Gastrocnemius medialis (tissue), 4 donors: ENCODE measurements at regions not wholly inside any gene's neighbourhood (a gene's known extent, or its start where the extent isn't known, plus 50 kb on each side); places are given as distances from the start of the nearest gene placed in this dataset.

ENCODE experiments used
- ATAC-seq, 2 donors: fragments of 150-250 bp; one replicate each; pipeline ENCODE4 v1.9.1; 2016
- DNase-seq, 2 donors: peaks; one replicate each; pipeline ENCODE4 v3.0.0-alpha.2; 2019
- H3K27ac ChIP-seq, 4 donors: fragments of 200-600 bp; sonication (generic); 1 replicate in 1 of 4; 2 replicates in 3 of 4; pipeline ENCODE4 v1.5.1; 2016 to 2018; ENCODE audit warnings: mild to moderate bottlenecking in 2 of 4, moderate library complexity in 1 of 4
- H3K27me3 ChIP-seq, 3 donors: fragments of 200-600 bp; sonication (generic) in 2 of 3; 1 replicate in 1 of 3; 2 replicates in 2 of 3; pipeline versions ENCODE4 v1.5.1 to v1.6.0; 2016 to 2019; ENCODE audit warnings: mild to moderate bottlenecking in 1 of 3, moderate library complexity in 1 of 3
- H3K36me3 ChIP-seq, 2 donors: fragments of 200-600 bp; sonication (generic) in 1 of 2; one replicate each; pipeline ENCODE4 v1.5.1; 2017 to 2018
- H3K4me1 ChIP-seq, 2 donors: fragments of 200-600 bp; sonication (generic) in 1 of 2; one replicate each; pipeline ENCODE4 v1.5.1; 2016 to 2017; ENCODE audit warnings: mild to moderate bottlenecking in 2 of 2
- H3K4me3 ChIP-seq, 4 donors: fragments of 200-600 bp; sonication (generic) in 3 of 4; 1 replicate in 1 of 4; 2 replicates in 3 of 4; pipeline ENCODE4 v1.5.1; 2016 to 2019; ENCODE audit warnings: mild to moderate bottlenecking in 2 of 4
- H3K9me3 ChIP-seq, 3 donors: fragments of 200-600 bp; sonication (generic) in 2 of 3; 1 replicate in 1 of 3; 2 replicates in 2 of 3; pipeline ENCODE4 v1.5.1; 2016 to 2019
- POLR2A ChIP-seq, 2 donors: fragments of 450-650 bp; IDR thresholded peaks; one replicate each; pipeline ENCODE4 v1.6.1; 2017; ENCODE audit warnings: antibody characterized with exemption in 2 of 2, mild to moderate bottlenecking in 2 of 2, moderate library complexity in 2 of 2
- in situ Hi-C, 4 donors: fragments of 200-750 bp; cut with MboI; loops; one replicate each; pipeline versions ENCODE4 v1.15.0 to v1.8.0; 2017; ENCODE audit warnings: low sequenced_read_pairs in 4 of 4
- intact Hi-C: fragments of 100-400 bp; cut with DNase I; formaldehyde crosslinking; loops from one replicate; pipeline ENCODE4 v1.15.1; 2023; ENCODE audit warnings: low total_unique reads
- TF ChIP-seq, protein P1 (sequence below), 5 experiments: fragments of 450-650 bp in 3 of 5; fragments of 200-600 bp in 2 of 5; sonication (generic) in 2 of 5; IDR thresholded peaks in 4 of 5; conservative IDR thresholded peaks in 1 of 5; 1 replicate in 4 of 5; 2 replicates in 1 of 5; pipeline ENCODE4 v1.5.1; 2016 to 2019; ENCODE audit warnings: antibody characterized with exemption in 5 of 5, mild to moderate bottlenecking in 3 of 5, moderate library complexity in 3 of 5

DNA sequence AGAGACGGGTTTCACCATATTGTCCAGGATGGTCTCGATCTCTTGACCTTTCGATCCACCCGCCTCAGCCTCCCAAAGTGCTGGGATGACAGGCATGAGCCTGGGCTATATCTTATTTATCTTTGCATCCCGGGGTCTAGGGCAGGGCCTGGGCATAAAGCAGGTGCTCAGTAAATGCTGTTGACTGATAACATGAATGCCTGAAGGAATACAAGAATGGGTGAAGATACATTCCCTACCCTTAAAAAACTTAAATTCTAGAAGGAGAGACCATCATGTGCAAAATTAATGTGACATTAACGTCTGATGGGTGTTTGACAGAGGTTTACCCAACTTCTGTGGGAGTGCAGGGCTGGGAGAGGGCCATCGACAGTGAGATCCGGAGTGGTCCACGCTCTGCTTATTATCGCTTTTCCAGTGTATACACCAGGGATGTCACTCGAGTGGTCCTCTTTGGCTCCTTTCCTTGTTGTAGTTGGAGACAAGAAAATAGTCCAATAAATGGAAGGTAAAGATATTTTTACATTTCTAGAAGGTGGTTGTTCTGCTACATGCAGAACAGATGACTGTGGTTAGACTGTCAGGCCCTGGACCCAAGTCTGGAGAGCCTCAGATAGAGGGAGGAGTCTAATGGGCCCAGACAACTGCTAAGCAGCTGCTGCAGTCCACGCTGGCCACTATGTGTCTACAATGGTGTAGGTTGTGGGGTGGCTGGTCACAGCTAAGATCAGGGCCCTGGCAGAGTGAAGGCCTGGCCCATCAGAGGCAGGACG, 131.7 kb downstream of the MYCN start:
- in situ Hi-C loops, result no loop called here
- ATAC-seq, result no peak

DNA sequence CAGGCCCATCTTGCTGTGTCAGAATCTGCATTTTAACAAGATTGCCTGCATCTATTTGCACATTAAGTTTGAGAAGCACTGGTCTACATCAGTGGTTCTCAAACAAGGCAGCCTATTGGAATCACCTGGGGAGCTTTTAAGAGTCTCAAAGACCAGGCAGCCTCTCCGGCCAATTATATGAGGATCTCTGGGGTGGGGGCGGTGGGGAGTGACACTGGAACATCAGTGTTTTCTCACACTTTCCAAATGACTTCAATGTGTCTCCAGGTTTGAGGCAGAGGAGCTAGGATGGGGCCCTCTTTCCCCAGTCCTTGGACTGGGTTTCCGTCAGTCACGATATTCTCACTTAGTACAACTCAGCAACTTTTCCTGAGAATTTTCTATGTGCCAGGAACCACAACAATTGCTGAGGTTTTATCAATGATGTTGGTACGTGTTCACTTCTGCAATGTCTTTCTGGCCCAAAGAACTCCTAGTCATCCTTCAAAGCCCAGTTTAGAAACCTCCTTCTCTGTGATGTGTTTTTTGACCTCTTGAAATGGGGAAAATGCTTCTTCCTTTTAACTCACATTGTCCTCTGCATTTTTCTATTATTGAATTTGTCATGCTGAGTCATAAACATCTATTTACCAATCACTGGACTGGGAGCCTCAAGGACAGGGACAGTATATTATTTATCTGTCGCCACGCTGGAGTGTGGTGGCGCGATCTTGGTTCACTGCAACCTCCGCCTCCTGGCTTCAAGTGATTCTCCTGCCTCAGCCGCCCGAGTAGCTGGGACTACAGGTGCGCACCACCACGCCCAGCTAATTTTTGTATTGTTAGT, 130.9 kb downstream of the MYCN start:
- no peaks in the 10 kb centered on the region for H3K27me3 ChIP-seq
- ATAC-seq (no peak), DNase-seq (no peak)
- H3K4me1 ChIP-seq, result no peaks in the 10 kb centered on the region
- H3K4me3 ChIP-seq, result no peak overlapping the region
- in situ Hi-C loops, result no loop called here
- H3K36me3 ChIP-seq, result no peaks in the 10 kb centered on the region
- no peak overlapping the region for H3K27ac ChIP-seq
- no peaks in the 10 kb centered on the region for H3K9me3 ChIP-seq
- intact Hi-C loops, result no loop called here
- TF ChIP-seq POLR2A (IDR thresholded peaks at IDR 0.05), result no peak

More for the DNA sequence above, 131.7 kb downstream of the MYCN start:
- DNase-seq, result no peak
- TF ChIP-seq, protein P1, sequence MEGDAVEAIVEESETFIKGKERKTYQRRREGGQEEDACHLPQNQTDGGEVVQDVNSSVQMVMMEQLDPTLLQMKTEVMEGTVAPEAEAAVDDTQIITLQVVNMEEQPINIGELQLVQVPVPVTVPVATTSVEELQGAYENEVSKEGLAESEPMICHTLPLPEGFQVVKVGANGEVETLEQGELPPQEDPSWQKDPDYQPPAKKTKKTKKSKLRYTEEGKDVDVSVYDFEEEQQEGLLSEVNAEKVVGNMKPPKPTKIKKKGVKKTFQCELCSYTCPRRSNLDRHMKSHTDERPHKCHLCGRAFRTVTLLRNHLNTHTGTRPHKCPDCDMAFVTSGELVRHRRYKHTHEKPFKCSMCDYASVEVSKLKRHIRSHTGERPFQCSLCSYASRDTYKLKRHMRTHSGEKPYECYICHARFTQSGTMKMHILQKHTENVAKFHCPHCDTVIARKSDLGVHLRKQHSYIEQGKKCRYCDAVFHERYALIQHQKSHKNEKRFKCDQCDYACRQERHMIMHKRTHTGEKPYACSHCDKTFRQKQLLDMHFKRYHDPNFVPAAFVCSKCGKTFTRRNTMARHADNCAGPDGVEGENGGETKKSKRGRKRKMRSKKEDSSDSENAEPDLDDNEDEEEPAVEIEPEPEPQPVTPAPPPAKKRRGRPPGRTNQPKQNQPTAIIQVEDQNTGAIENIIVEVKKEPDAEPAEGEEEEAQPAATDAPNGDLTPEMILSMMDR (IDR thresholded peaks at IDR 0.05 in 4 of 5, conservative IDR thresholded peaks at IDR 0.05 in 1 of 5), result no peak
- no peak for TF ChIP-seq POLR2A (IDR thresholded peaks at IDR 0.05)
- intact Hi-C loops, result no loop called here
- no peak overlapping the region for H3K4me3 ChIP-seq
- H3K9me3 ChIP-seq, result no peaks in the 10 kb centered on the region
- H3K36me3 ChIP-seq, result no peaks in the 10 kb centered on the region
- H3K4me1 ChIP-seq, result no peaks in the 10 kb centered on the region
- no peak overlapping the region for H3K27ac ChIP-seq
- H3K27me3 ChIP-seq, result no peaks in the 10 kb centered on the region

DNA sequence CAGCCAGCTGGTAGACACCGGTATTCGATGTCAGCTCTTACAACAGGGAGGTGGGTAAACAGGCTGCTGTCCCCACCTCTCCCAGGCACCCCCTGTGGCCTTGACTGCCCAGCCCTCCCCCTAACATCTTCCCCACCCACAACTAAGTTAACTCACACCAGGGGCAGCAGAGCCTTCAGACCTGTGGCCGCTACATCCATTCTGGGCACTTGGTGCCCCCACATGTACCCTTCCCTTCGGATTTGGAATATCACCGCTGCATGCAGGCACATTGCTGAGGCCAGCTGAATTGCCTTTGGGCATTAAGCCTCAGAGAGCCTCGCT, 130.3 kb downstream of the MYCN start:
- Histone ChIP-seq H3K9me3 (no peaks in the 10 kb centered on the region), H3K36me3 (no peaks in the 10 kb centered on the region), H3K4me3 (no peak overlapping the region), H3K4me1 (no peaks in the 10 kb centered on the region), H3K27ac (no peak overlapping the region), H3K27me3 (no peaks in the 10 kb centered on the region)
- no peak for ATAC-seq
- TF ChIP-seq, protein P1 (IDR thresholded peaks at IDR 0.05 in 4 of 5, conservative IDR thresholded peaks at IDR 0.05 in 1 of 5), result no peak
- TF ChIP-seq POLR2A (IDR thresholded peaks at IDR 0.05), result no peak
- intact Hi-C loops (no loop called here), in situ Hi-C loops (no loop called here)
- no peak for DNase-seq

DNA sequence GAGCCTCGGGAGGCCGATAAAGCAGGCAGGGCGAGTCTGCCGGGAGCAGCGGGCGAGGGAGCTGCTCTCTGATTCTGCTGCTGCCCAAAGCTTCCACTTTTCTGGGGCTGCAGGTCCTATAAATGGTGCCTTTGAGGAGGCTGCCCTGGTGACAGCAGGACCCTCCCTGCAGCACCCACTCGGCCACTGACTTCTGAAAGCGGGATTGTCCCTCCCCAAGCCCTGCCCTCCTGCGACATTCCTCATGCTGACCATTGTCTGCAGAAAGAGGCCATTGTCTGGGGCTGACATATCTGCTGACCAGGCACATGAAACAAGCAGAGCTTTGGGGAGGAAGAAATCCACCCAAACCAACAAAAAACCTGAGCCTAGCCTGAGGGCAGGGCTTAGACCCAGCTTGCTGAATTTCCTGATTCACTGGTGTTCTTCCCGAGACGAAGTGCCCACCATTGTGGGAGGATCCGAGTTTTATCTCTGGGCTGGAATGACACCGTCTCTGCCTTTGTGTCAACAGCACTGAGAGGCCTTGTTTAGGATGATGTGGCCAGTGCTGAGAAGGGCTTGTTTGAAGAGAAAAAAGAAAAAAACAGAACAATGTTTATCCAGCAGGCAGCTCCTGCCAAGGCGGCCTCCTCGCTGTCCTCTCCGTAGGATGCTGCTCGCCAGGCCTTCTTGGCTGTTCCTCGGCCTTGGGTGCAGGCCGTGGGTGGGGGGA, 129.7 kb downstream of the MYCN start:
- H3K4me1 ChIP-seq, result no peaks in the 10 kb centered on the region
- H3K4me3 ChIP-seq, result no peak overlapping the region
- H3K27me3 ChIP-seq, result no peaks in the 10 kb centered on the region
- intact Hi-C loops (no loop called here), in situ Hi-C loops (no loop called here)
- TF ChIP-seq, protein P1 (IDR thresholded peaks at IDR 0.05 in 4 of 5, conservative IDR thresholded peaks at IDR 0.05 in 1 of 5), result no peak
- no peak for TF ChIP-seq POLR2A (IDR thresholded peaks at IDR 0.05)
- H3K9me3 ChIP-seq, result no peaks in the 10 kb centered on the region
- DNase-seq (no peak), ATAC-seq (no peak)
- H3K27ac ChIP-seq, result no peak overlapping the region
- no peaks in the 10 kb centered on the region for H3K36me3 ChIP-seq

DNA sequence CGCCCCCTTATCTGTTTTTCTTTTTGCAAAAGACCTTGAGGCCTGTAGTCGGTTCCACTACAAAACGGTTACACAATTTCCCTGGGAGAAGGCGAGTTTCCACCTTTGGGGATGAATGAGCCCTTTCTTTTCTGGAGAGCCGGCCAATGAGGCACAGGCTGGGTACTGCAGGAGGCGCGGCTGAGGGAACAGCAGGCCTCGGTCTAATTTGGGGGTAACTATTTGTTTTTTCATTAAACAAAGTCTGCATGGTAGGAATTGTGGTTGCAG, 129.2 kb downstream of the MYCN start:
- TF ChIP-seq, protein P1 (IDR thresholded peaks at IDR 0.05 in 4 of 5, conservative IDR thresholded peaks at IDR 0.05 in 1 of 5), result no peak
- TF ChIP-seq POLR2A (IDR thresholded peaks at IDR 0.05), result no peak
- Histone ChIP-seq H3K4me1 (no peaks in the 10 kb centered on the region), H3K4me3 (no peak overlapping the region), H3K36me3 (no peaks in the 10 kb centered on the region), H3K27ac (no peak overlapping the region), H3K9me3 (no peaks in the 10 kb centered on the region), H3K27me3 (no peaks in the 10 kb centered on the region)
- DNase-seq, result no peak
- intact Hi-C loops (no loop called here), in situ Hi-C loops (no loop called here)
- no peak for ATAC-seq
